ENCODE measurements at regions not wholly inside any gene's neighbourhood (a gene's known extent, or its start where the extent isn't known, plus 50 kb on each side); places are given as distances from the start of the nearest gene placed in this dataset.

DNA sequence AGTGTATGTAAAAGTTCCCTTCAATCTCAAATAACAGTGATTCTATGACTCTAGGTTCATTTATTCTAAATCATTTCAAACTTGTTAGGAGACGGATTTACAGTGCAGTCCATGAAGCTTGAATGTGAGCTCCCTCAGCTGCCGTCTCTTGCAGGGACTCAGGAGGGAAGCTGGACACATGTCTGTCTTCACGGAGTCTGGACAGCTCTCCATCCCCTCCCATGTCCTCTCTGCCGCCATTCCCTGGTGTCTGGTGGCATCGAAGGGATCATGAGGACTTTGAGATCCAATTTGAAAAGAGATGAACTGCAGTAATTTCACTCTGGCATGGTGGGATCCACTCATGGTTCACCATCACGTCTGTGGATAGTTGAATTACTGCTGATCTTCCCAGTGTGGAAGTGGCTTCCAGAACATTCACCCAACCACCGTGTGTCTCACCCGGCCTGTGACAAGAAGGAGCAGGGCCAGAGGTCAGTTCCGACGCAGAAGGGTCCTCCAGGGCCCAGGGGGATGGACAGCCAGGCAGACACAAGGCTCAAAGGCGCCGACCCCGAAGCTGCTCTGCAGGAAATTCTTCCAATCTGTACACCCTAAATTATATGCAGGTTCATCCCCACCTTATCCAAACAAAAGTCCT, 370.1 kb downstream of the THBS2 start:
- DNase-seq (ENCODE audit: low spot score): no peak

DNA sequence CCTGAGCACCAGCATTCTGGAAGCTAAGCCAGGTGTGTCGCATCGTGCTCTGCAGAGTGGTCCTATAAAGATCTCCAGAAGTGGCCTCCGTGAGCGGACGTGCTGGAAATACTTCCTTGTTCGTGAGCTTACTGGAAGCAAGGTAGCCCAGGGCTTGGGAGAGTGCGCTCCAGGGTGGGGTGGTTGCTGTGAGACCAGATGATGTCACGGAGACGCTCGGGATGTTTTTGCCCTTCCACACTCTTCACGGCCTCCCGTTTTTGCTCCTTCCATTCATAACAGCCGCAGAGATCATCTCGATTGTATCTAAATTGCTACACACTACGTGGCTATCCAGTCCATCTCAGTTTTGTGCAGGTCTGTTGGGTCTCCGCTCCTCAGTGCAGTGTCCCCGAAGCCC, 373.4 kb downstream of the THBS2 start:
- no peak for DNase-seq (ENCODE audit: low spot score)

DNA sequence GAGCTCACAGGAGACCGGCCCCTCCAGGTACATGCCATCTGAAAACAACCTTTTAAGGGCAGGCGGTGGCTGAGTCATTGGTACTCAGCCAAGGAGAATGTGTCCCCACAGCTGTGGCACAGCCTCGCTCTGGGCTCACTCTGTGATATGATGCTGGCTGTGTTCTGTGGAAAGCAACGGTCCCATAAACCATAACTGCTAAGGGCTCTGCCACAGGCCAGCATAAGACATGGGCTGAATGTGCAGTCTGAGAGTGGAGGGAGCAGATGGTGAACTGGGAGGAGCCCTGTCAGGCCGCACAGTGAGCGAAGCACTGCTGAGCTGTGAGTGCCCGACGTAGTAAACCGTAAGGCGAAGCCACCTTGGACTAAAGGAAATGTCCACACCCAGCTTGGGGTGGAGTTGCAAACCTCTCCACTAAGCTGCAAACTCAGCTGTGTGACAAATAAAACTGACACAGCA, 375.8 kb downstream of the THBS2 start:
- DNase-seq (ENCODE audit: low spot score): no peak

DNA sequence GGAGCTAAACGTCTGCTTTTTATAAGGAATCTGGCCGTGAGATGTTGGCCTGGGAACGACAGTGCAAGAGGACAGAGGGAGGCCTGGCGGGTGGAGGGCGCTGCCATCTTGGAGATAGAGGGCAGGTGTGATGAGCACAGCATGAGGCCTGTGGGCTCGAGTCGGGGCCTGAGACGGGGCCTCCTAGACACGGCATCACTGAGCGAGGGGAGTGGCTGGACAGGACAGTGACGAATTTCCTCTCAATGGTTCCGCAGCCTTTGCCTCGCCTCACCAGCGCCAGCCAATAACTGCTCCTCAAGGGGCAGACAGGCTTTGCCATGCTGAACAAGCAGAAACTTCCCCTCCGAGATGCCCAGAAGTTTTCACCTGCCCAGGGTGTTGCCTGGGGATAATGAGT, 376.7 kb downstream of the THBS2 start:
- no peak for DNase-seq (ENCODE audit: low spot score)

DNA sequence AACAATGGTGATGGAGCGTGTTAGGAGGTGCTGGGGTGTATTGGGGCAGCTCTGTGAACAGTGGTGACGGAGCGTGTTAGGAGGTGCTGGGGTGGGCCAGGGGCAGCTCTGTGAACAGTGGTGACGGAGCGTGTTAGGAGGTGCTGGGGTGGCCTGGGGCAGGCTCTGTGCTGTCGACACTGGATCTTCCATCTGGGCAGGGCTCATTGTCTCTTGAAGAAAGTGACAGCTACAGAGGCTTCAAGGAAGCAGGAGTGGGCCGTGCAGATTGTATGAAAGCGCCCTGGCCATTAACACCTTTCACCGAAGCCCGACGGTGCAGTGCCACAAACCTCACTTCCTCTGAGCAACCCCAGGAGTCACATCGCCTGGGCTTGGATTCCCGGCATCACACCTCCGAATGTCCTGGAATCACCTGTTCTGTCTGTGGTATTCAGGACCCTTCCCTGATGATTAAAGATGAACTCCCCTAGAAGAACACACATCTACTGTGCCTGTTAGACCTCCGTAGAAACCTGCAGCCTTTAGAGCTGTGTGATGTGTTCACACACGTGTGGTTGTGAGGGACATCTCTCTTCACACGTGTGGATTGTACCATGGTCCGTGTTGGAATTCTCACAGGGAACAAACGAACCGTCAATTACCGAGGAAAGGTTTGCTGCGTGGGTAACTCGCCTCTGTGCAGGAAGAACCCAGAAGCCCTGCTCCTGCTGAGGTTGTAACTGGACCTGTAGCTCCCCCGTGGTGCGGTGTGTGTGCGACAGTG, 377.7 kb downstream of the THBS2 start:
- no peak for DNase-seq (ENCODE audit: low spot score)

- DNase-seq (ENCODE audit: low spot score): no peak
Measured at GRCh38 chr6:168874637-168875036, 379.0 kb downstream of the THBS2 start.

- no peak for DNase-seq (ENCODE audit: low spot score)
Measured at GRCh38 chr6:168873278-168874190, 380.1 kb downstream of the THBS2 start.

GRCh38 chr6:168871642-168872315, 381.9 kb downstream of the THBS2 start:
- DNase-seq (ENCODE audit: low spot score): no peak

DNA sequence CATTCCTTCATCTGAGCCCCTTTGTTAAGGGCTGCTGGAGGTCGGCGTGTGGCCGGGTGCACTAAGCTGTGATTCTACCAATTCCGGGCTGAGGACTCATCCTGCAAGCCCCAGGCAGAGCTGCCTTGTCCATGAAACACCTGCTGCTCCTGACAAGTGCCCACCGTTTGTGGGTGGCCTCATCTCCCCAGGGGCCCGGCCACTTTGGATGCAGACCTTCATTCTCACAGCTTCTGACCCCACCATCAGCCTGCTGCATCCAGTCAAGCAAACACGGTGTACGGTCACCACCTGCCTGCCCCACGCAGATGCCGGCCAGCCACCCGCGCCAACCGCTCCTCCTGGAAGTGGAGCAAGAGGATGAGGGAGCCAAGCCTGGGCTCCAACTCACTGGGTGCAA, 382.7 kb downstream of the THBS2 start:
- no peak for DNase-seq (ENCODE audit: low spot score)

GRCh38 chr6:168867247-168868102, 386.2 kb downstream of the THBS2 start:
- no peak for DNase-seq (ENCODE audit: low spot score)

- DNase-seq (ENCODE audit: low spot score): no peak
Measured at GRCh38 chr6:168866534-168866933, 387.1 kb downstream of the THBS2 start.

- DNase-seq (ENCODE audit: low spot score): no peak
Measured at GRCh38 chr6:168865522-168865921, 388.1 kb downstream of the THBS2 start.

DNA sequence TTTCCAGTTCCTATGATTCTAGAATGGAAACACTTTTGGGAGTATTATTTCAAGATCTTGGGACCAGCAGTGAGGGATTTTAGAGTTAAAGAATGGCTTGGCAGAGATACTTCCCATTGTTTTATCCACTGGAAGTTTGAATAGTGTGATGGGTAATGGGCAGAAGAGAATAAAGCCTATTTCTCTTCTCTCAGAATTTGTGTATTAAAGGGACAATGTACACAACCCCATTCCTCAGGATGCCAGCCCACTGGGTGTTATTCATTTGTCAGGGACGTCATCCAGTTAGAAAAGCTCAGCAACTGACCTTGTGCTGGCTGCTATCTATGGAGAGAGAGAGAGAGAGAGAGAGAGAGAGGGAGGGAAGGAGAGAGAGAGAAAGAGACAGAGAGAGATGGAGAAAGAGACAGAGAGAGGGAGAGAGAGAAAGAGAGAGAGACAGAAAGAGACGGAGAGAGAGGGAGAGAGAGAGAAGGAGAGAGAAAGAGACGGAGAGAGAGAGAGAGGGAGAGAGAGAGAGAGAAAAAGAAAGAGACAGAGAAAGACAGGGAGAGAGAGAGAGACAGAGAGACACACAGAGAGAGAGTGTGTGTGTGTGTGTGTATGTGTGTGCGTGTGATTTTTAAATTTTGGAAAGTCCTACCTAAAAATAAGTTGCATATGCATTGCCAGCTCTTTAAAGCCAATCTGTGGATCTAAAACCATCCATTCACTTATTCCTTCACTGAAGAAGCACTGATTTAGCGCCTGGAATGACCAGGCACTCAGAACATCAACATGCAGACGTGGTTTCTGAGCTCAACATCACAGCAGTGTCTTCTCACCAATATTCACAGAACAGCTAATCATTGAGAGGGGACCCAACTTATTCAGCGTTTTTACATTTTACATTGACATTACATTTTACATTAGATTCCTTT, 388.8 kb downstream of the THBS2 start:
- DNase-seq (ENCODE audit: low spot score): no peak

- DNase-seq (ENCODE audit: low spot score): no peak
Measured at GRCh38 chr6:168863467-168863866, 390.2 kb downstream of the THBS2 start.

GRCh38 chr6:168862346-168862980, 391.2 kb downstream of the THBS2 start:
- no peak for DNase-seq (ENCODE audit: low spot score)

GRCh38 chr6:168860987-168861386, 392.7 kb downstream of the THBS2 start:
- DNase-seq (ENCODE audit: low spot score): no peak

DNA sequence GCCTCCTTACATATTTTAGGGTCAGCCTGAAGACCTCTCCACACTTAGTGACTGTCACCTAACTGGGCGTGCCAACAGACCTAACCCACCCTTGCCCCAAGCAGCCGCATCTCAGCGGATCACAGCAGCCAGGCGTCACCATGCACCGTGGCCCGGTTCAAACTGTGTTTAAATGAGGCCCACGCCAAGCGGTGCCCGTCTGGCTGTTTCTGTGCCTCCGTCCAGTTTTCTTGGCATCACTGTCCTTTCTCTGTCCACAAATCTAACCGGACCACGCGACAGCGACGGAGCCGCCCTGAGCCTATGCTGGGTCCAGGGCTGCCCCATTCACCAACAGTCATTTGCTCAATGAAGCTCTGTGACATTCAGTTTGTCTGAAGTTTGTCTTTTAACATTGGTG, 393.3 kb downstream of the THBS2 start:
- no peak for DNase-seq (ENCODE audit: low spot score)

DNA sequence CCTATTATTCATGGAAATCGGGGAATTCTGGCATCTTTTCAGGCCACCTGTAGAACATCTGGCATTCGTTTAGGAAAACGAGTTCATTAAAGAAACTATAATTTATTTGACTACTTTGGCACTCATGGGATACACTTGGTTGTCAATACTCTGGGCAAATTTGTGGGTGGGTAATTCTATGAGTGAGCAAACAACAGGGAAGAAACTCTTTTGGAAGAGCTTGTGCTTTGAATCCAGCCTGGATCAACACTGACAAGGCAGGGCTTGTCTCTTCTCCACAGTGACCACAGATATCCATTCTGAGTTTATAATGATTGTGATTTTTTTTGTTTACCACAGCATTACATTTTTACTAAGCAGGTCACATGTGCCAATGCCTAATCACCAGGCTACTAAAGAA, 394.7 kb downstream of the THBS2 start:
- DNase-seq (ENCODE audit: low spot score): no peak

DNA sequence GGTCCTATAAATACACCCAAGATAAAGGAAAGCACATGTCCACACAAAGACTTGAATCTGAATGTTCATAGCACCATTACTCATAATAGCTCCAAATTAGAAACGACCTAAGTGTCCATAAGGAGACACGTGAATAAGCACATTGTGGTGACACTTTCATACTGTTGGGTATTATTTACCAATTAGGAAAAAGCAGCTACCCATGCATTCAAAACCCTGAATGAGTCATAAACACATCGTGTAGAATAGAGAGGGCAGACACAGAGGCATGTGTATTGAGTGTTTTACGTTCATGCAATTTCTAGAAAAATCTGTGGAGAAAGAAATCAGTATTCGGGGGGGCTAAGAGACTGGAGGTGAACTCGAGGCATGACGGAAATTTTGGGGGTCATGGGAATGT, 396.7 kb downstream of the THBS2 start:
- DNase-seq (ENCODE audit: low spot score): no peak

Data from mucosa of gallbladder (tissue), 1 donor.